ENCODE measurements at regions not wholly inside any gene's neighbourhood (a gene's known extent, or its start where the extent isn't known, plus 50 kb on each side); places are given as distances from the start of the nearest gene placed in this dataset.

- TF ChIP-seq CSDC2 (CRISPR knock-in tag; IDR thresholded peaks at IDR 0.05) (no peak), ZC3H10 (CRISPR knock-in tag; IDR thresholded peaks at IDR 0.05) (no peak), ZNF8 (CRISPR knock-in tag; IDR thresholded peaks at IDR 0.05) (no peak), BACH2 (CRISPR knock-in tag; IDR thresholded peaks at IDR 0.05; ENCODE audit: borderline replicate concordance) (no peak), ESRRG (CRISPR knock-in tag; IDR thresholded peaks at IDR 0.05) (no peak), RARB (CRISPR knock-in tag; IDR thresholded peaks at IDR 0.05) (no peak)
- TF ChIP-seq, protein P1, sequence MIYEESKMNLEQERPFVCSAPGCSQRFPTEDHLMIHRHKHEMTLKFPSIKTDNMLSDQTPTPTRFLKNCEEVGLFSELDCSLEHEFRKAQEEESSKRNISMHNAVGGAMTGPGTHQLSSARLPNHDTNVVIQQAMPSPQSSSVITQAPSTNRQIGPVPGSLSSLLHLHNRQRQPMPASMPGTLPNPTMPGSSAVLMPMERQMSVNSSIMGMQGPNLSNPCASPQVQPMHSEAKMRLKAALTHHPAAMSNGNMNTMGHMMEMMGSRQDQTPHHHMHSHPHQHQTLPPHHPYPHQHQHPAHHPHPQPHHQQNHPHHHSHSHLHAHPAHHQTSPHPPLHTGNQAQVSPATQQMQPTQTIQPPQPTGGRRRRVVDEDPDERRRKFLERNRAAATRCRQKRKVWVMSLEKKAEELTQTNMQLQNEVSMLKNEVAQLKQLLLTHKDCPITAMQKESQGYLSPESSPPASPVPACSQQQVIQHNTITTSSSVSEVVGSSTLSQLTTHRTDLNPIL (CRISPR knock-in tag; IDR thresholded peaks at IDR 0.05; ENCODE audit: low read depth) = no peak
- no peak for ATAC-seq
These were observed 135.9 kb upstream of the HMCN1 start for GRCh38 chr1:185598332-185598731.

GRCh38 chr1:185595835-185596667, 138.1 kb upstream of the HMCN1 start:
- ATAC-seq = peak; percentile 97
- no peak for TF ChIP-seq ZNF8 (CRISPR knock-in tag; IDR thresholded peaks at IDR 0.05)
- TF ChIP-seq, protein P1 (CRISPR knock-in tag; IDR thresholded peaks at IDR 0.05; ENCODE audit: low read depth) = no peak
- no peak for TF ChIP-seq ZNF565 (CRISPR knock-in tag; conservative IDR thresholded peaks at IDR 0.05; ENCODE audit: low read depth)
- no peak for TF ChIP-seq GLIS3 (CRISPR knock-in tag; IDR thresholded peaks at IDR 0.05)
- TF ChIP-seq ZFP3 (CRISPR knock-in tag; IDR thresholded peaks at IDR 0.05) = no peak
- no peak for TF ChIP-seq BACH2 (CRISPR knock-in tag; IDR thresholded peaks at IDR 0.05; ENCODE audit: borderline replicate concordance)
- no peak for TF ChIP-seq ESRRG (CRISPR knock-in tag; IDR thresholded peaks at IDR 0.05)
- TF ChIP-seq POU6F1 (CRISPR knock-in tag; IDR thresholded peaks at IDR 0.05; ENCODE audit: borderline replicate concordance, low read depth) = no peak
- TF ChIP-seq PPARA (CRISPR knock-in tag; IDR thresholded peaks at IDR 0.05; ENCODE audit: borderline replicate concordance) = no peak
- TF ChIP-seq OSR1 (CRISPR knock-in tag; IDR thresholded peaks at IDR 0.05) = no peak
- no peak for TF ChIP-seq CSRNP3 (CRISPR knock-in tag; IDR thresholded peaks at IDR 0.05)
- no peak for TF ChIP-seq TCF4 (CRISPR knock-in tag; IDR thresholded peaks at IDR 0.05; ENCODE audit: borderline replicate concordance)
- no peak for TF ChIP-seq PATZ1 (CRISPR knock-in tag; IDR thresholded peaks at IDR 0.05; ENCODE audit: borderline replicate concordance)
- TF ChIP-seq ZC3H10 (CRISPR knock-in tag; IDR thresholded peaks at IDR 0.05) = no peak

GRCh38 chr1:185594786-185595410, 139.3 kb upstream of the HMCN1 start:
- ATAC-seq = no peak
- TF ChIP-seq ARNTL (CRISPR knock-in tag; IDR thresholded peaks at IDR 0.05; ENCODE audit: borderline replicate concordance, low read depth) = no peak
- TF ChIP-seq ZNF8 (CRISPR knock-in tag; IDR thresholded peaks at IDR 0.05) = no peak
- TF ChIP-seq PPARA (CRISPR knock-in tag; IDR thresholded peaks at IDR 0.05; ENCODE audit: borderline replicate concordance) = no peak

DNA sequence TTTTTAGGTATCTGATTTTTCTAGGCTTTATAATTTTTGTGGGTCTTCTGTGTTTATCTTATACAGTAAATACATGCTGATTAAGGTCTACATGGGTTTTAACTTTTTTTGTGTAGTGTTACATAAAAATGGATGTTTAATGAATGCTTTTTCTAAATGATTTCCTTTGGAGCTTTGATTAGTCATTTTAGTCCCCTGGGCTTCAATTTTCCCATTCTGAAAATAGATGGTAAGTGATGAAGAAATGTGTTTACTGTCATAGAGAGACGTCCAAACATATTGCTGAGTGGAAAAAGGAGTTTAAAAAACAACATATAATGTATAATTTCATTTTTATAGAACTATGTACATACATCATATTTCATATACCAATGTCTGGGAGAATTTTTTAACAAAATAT, 140.9 kb upstream of the HMCN1 start:
- ATAC-seq = no peak
- TF ChIP-seq OSR1 (CRISPR knock-in tag; IDR thresholded peaks at IDR 0.05) (no peak), CSDC2 (CRISPR knock-in tag; IDR thresholded peaks at IDR 0.05) (no peak), PATZ1 (CRISPR knock-in tag; IDR thresholded peaks at IDR 0.05; ENCODE audit: borderline replicate concordance) (no peak), ZC3H10 (CRISPR knock-in tag; IDR thresholded peaks at IDR 0.05) (no peak), TCF4 (CRISPR knock-in tag; IDR thresholded peaks at IDR 0.05; ENCODE audit: borderline replicate concordance) (no peak)
- TF ChIP-seq, protein P1 (CRISPR knock-in tag; IDR thresholded peaks at IDR 0.05; ENCODE audit: low read depth) = no peak

Data from SK-N-SH treated with all-trans-retinoic acid at 6 μM for 48 hours (cell line).